Activated CD4-positive, alpha-beta T cell treated with anti-CD3 and anti-CD28 coated beads, Interleukin-2, amount 10 ng/mL, durations not matched to agents 7 days and 5 days (primary cell): ENCODE measurements at regions not wholly inside any gene's neighbourhood (a gene's known extent, or its start where the extent isn't known, plus 50 kb on each side); places are given as distances from the start of the nearest gene placed in this dataset.
"Not testable (repeated sequence)": the region's sequence is repeated elsewhere in the genome, so short reads cannot be mapped to it uniquely, and the experiment has no call there.

Experiments
- CTCF ChIA-PET: fragments of 350-600 bp; sonication (Branson Sonifier 250); formaldehyde crosslinking; loops from one replicate; lab custom pipeline; 2021; ENCODE audit warnings: antibody characterized with exemption; lab: Charles Lee
- POLR2A ChIA-PET: fragments of 350-600 bp; sonication (Branson Sonifier 250); formaldehyde crosslinking; loops from one replicate; lab custom pipeline; 2021; ENCODE audit warnings: antibody characterized with exemption; lab: Charles Lee
- DNase-seq: peaks from one replicate; pipeline ENCODE4 v3.0.0-alpha.2; 2020
- H3K27ac Mint-ChIP-seq: one replicate; pipeline ENCODE4 v1.8.0; 2021; ENCODE audit warnings: mild to moderate bottlenecking, moderate library complexity, mixed read lengths
- H3K27me3 Mint-ChIP-seq: one replicate; pipeline ENCODE4 v1.8.0; 2021; ENCODE audit warnings: mixed read lengths
- H3K36me3 Mint-ChIP-seq: one replicate; pipeline ENCODE4 v1.8.0; 2021; ENCODE audit warnings: low read depth, mixed read lengths
- H3K4me1 Mint-ChIP-seq: one replicate; pipeline ENCODE4 v1.8.0; 2021; ENCODE audit warnings: mixed read lengths
- H3K4me3 Mint-ChIP-seq: one replicate; pipeline ENCODE4 v1.8.0; 2021; ENCODE audit warnings: mild to moderate bottlenecking, moderate library complexity, mixed read lengths
- H3K9me3 Mint-ChIP-seq: one replicate; pipeline ENCODE4 v1.8.0; 2021; ENCODE audit warnings: mixed read lengths

DNA sequence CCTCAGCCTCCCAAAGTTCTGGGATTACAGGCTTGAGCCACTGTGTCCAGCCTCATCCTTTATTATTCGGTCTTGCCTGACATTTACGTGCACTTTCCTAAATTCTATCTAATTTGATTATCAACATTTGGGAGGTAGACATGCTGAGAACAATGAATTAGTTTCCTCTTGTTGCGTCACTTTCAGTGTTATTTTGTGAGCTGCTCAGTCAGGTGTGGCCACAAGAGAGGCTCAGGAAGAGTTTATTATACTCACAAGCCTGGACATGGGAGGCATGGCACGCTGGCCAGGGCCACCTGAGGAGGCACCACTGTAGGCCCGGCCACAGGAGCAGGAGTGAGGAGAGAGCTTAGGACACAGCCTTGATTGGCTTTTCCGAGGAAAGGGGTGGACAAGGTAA lies 59.7 kb upstream of the RBFOX2 start:
- no peaks in the 10 kb centered on the region for H3K36me3 Mint-ChIP-seq
- no peak for DNase-seq
- H3K4me3 Mint-ChIP-seq: no peak overlapping the region
- CTCF ChIA-PET: interaction anchor here (0.6 to 1.0 kb wide), 3 partner anchors 12 to 229 kb away, joined by 3 to 4 read pairs (median 4); no protein-coding TSS in a partner anchor
- no peaks in the 10 kb centered on the region for H3K27me3 Mint-ChIP-seq
- no peak overlapping the region for H3K27ac Mint-ChIP-seq
- H3K9me3 Mint-ChIP-seq: no peaks in the 10 kb centered on the region
- POLR2A ChIA-PET: no interaction called here
- H3K4me1 Mint-ChIP-seq: peaks cover 5% of the 10 kb centered on the region

DNA sequence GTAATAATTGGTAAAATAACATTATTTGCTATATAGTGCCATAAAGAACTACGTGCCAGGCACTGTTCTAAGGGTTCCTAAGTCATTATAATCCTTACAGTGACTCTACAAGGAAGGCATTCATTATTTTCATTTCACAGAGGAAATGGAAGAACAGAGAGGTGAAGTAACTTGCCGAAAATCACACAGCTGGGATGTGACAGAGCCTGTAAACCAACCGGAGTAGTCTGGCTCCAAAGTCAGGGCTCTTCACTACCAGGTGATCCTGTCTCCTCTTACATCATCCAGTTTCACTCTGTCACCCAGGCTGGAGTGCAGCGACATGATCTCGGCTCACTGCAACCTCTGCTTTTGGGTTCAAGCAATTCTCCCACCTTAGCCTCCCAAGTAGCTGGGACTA lies 59.2 kb upstream of the RBFOX2 start:
- POLR2A ChIA-PET: no interaction called here

DNA sequence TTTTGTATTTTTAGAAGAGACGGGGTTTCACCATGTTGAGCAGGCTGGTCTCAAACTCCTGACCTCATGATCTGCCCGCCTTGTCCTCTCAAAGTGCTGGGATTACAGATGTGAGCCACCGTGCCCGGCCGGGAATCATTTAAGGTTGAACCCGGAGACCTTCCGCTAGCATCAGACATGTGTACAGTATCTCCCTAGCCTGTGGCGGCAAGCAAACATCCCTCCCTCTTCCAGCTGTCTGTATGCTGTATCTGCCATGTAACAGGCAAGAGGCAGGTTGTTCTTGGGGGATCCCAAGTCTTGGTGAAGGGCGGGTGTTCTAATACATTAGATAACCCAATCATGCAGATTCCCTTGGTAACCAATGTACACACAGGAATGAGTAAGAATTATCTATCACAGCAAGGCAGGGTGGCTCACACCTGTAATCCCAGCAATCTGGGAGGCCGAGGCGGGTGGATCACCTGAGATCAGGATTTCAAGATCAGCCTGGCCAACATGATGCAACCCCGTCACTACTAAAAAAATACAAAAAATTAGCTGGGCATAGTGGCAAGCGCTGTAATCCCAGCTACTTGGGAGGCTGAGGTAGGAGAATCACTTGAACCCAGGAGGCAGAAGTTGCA lies 58.1 kb upstream of the RBFOX2 start:
- CTCF ChIA-PET: no interaction called here
- no peak for DNase-seq
- Mint-ChIP-seq H3K27me3 (no peaks in the 10 kb centered on the region), H3K27ac (no peak overlapping the region), H3K9me3 (no peaks in the 10 kb centered on the region), H3K4me3 (no peak overlapping the region), H3K36me3 (no peaks in the 10 kb centered on the region), H3K4me1 (peaks cover 5% of the 10 kb centered on the region)
- POLR2A ChIA-PET: no interaction called here

More for the DNA sequence above, 59.2 kb upstream of the RBFOX2 start:
- H3K36me3 Mint-ChIP-seq: no peaks in the 10 kb centered on the region
- CTCF ChIA-PET: interaction anchor here (1.0 kb wide), 1 partner anchor 22 kb away, joined by 4 read pairs; no protein-coding TSS in a partner anchor
- no peaks in the 10 kb centered on the region for H3K27me3 Mint-ChIP-seq
- H3K27ac Mint-ChIP-seq: no peak overlapping the region
- H3K4me3 Mint-ChIP-seq: no peak overlapping the region
- no peaks in the 10 kb centered on the region for H3K9me3 Mint-ChIP-seq
- DNase-seq: no peak
- peaks cover 5% of the 10 kb centered on the region for H3K4me1 Mint-ChIP-seq

DNA sequence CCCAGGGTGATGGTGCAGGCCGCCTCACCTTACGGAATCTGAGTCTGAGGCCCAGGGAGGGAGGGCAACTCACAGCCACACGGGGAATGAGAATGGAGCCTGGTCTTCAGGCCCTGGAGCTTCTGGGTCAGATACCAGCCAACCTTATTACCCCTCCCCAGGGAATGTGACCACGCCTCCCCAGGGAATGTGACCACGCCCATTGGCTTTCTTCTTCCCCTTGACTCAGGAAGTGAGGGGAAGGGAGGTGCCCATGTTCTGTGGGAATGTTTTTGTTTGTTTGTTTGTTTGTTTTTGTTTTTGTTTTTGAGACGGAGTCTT lies 57.5 kb upstream of the RBFOX2 start:
- Mint-ChIP-seq H3K36me3 (no peaks in the 10 kb centered on the region), H3K9me3 (no peaks in the 10 kb centered on the region), H3K4me3 (no peak overlapping the region), H3K4me1 (peaks cover 5% of the 10 kb centered on the region), H3K27me3 (no peaks in the 10 kb centered on the region), H3K27ac (no peak overlapping the region)
- ChIA-PET POLR2A (no interaction called here), CTCF (interaction anchor here (1.4 kb wide), 1 partner anchor 14 kb away, joined by 3 read pairs; no protein-coding TSS in a partner anchor)
- no peak for DNase-seq

DNA sequence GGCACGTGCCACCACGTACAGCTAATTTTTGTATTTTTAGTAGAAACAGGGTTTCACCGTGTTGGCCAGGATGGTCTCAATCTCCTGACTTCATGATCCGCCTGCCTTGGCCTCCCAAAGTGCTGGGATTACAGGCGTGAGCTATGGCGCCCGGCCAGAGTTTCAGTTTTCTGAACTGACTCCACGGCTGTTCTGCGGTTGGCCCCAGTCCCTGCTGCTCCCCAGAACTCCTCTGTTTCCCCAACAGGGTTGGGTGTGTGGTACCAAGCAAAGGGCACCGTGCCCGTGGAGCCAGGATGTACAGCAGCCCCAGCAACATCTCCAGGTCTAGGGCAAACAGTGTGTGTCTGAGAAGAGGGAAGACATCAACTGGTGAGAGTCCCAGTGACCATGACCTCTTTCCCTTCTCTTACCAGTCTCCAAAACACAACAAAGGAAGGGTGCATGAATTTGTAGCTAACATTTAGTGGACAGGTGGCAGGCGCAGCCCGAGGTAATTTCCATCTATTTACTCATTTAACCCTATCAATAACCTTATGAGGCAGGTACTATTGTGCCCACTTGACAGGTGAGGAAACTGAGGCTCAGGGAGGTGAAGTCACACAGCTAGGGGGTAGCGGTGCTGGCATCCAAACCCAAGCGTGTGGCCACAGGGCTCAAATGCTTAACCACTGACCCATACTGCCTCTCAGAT lies 57.0 kb upstream of the RBFOX2 start:
- Mint-ChIP-seq H3K36me3 (no peaks in the 10 kb centered on the region), H3K9me3 (no peaks in the 10 kb centered on the region), H3K27me3 (no peaks in the 10 kb centered on the region), H3K27ac (no peak overlapping the region), H3K4me3 (no peak overlapping the region), H3K4me1 (peaks cover 5% of the 10 kb centered on the region)
- DNase-seq: no peak
- CTCF ChIA-PET: interaction anchor here (1.4 to 10.3 kb wide), 2 partner anchors 14 to 20 kb away, joined by 3 to 83 read pairs; no protein-coding TSS in a partner anchor
- POLR2A ChIA-PET: no interaction called here

DNA sequence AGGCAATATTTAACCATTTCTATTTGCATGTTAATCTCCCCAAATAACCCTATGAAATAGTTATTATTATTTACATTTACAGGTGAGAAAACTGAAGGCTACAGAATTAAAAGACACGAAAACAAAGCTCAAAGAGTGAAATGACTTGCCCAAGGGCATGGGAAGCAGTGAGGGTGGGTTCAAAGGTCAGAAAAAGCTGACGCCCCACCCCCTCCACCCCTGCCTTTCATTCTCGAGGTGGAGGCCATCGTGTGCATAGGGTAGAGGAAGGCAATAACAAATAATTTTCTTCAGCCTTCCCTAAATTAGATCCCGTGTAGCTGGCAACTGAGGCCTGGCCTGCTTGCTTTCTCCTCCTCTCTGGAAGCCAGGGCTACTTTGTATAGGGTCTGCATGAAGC lies 56.1 kb upstream of the RBFOX2 start:
- H3K27ac Mint-ChIP-seq: no peak overlapping the region
- H3K9me3 Mint-ChIP-seq: no peaks in the 10 kb centered on the region
- H3K27me3 Mint-ChIP-seq: peaks cover 2% of the 10 kb centered on the region
- peaks cover 5% of the 10 kb centered on the region for H3K4me1 Mint-ChIP-seq
- no peak overlapping the region for H3K4me3 Mint-ChIP-seq
- CTCF ChIA-PET: interaction anchor here (1.4 to 10.3 kb wide), 2 partner anchors 15 to 19 kb away, joined by 3 to 83 read pairs; no protein-coding TSS in a partner anchor
- POLR2A ChIA-PET: no interaction called here
- no peaks in the 10 kb centered on the region for H3K36me3 Mint-ChIP-seq
- no peak for DNase-seq

DNA sequence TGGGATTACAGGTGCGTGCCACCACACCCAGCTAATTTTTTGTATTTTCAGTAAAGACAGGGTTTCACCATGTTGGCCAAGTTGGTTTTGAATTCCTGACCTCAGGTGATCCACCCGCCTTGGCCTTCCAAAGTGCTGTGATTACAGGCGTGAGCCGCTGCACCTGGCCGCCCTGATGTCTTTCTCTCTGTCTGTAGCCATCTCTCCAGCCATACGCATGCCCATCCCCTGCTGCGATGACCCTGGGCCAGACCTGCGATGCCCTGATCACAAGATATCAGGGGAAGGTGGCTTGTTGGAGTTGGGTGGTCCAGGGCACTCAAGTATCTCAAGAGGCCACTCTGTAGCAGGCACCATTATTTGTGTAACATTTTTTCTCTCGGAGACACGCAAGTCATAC lies 54.4 kb upstream of the RBFOX2 start:
- Mint-ChIP-seq H3K27ac (no peak overlapping the region), H3K27me3 (peaks cover 2% of the 10 kb centered on the region), H3K9me3 (no peaks in the 10 kb centered on the region), H3K36me3 (no peaks in the 10 kb centered on the region), H3K4me3 (no peak overlapping the region), H3K4me1 (peaks cover 5% of the 10 kb centered on the region)
- ChIA-PET CTCF (interaction anchor here (1.0 to 10.3 kb wide), 2 partner anchors 18 to 42 kb away, joined by 3 to 83 read pairs; no protein-coding TSS in a partner anchor), POLR2A (no interaction called here)
- DNase-seq: no peak

DNA sequence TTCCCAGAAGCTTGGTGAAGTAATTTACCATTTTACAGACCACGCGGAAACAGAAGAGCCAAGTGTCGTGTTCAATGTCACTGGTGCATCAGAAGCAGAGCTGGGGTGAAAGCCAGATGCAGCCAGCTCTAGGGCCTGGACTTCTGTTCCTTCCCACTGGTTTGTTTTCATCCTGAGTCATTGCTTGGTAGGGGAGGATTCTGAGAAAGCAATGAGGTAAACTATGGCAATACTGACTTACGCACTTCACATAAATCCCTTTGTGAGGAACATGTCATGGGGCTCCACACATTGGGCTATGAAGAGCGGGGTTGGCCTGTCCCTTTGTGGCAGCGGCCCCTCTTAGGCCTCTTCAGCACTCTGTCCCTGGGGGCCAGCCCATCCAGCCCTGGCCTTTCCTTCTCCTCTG lies 52.4 kb upstream of the RBFOX2 start:
- H3K4me3 Mint-ChIP-seq: no peak overlapping the region
- no peak for DNase-seq
- CTCF ChIA-PET: interaction anchor here (0.7 to 10.3 kb wide), 2 partner anchors 16 to 231 kb away, joined by 3 to 83 read pairs; no protein-coding TSS in a partner anchor
- no peak overlapping the region for H3K27ac Mint-ChIP-seq
- H3K4me1 Mint-ChIP-seq: peaks cover 5% of the 10 kb centered on the region
- H3K36me3 Mint-ChIP-seq: no peaks in the 10 kb centered on the region
- peaks cover 2% of the 10 kb centered on the region for H3K27me3 Mint-ChIP-seq
- POLR2A ChIA-PET: interaction anchor here (0.6 kb wide), 1 partner anchor 112 kb away, joined by 3 read pairs; no protein-coding TSS in a partner anchor
- no peaks in the 10 kb centered on the region for H3K9me3 Mint-ChIP-seq

DNA sequence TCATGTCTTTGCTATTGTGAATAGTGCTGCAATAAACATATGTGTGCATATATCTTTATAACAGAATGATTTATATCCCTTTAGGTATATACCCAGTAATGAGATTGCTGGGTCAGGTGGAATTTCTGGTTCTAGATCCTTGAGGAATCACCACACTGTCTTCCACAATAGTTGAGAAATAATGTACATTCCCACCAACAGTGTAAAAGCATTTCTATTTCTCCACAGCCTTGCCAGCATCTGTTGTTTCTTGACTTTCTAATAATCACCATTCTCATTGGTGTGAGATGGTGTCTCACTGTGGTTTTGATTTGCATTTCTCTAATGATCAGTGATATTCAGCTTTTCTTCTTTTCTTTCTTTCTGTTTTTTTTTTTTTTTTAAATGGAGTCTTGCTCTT lies 51.7 kb upstream of the RBFOX2 start:
- H3K9me3 Mint-ChIP-seq, H3K4me1 Mint-ChIP-seq, H3K4me3 Mint-ChIP-seq, H3K27ac Mint-ChIP-seq, H3K27me3 Mint-ChIP-seq, H3K36me3 Mint-ChIP-seq, DNase-seq: not testable (repeated sequence)
- POLR2A ChIA-PET: interaction anchor here (0.6 kb wide), 1 partner anchor 112 kb away, joined by 3 read pairs; no protein-coding TSS in a partner anchor
- CTCF ChIA-PET: interaction anchor here (0.7 to 10.3 kb wide), 2 partner anchors 15 to 231 kb away, joined by 3 to 83 read pairs; no protein-coding TSS in a partner anchor

DNA sequence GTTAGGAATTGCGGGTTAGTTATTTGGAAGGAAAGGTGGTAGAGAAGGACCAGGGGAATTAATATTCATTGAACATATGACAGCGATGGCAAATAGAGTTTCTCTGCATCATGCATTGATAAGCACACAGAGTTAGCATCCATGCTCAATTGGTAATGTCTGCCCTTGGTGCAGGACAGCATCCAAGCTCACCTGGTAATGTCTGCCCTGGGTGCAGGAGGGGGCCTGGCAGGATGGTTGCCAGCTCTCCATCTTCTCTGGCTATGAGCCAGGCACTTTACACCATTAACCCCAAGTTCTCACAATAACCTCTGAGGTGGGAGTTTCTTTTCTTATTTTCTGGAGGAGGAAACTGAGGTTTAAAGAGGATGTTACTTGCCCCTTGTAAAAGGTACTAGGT lies 50.4 kb upstream of the RBFOX2 start:
- Mint-ChIP-seq H3K4me3 (no peak overlapping the region), H3K4me1 (peaks cover 2% of the 10 kb centered on the region), H3K9me3 (no peaks in the 10 kb centered on the region), H3K36me3 (no peaks in the 10 kb centered on the region), H3K27me3 (peaks cover 2% of the 10 kb centered on the region), H3K27ac (no peak overlapping the region)
- no peak for DNase-seq
- ChIA-PET POLR2A (no interaction called here), CTCF (interaction anchor here (0.9 to 10.3 kb wide), 3 partner anchors 11 to 80 kb away, joined by 3 to 83 read pairs (median 9); no protein-coding TSS in a partner anchor)
